ENCODE measurements at regions not wholly inside any gene's neighbourhood (a gene's known extent, or its start where the extent isn't known, plus 50 kb on each side); places are given as distances from the start of the nearest gene placed in this dataset.

- Mint-ChIP-seq H3K36me3 (ENCODE audit: low read depth) (no peaks in the 10 kb centered on the region), H3K4me1 (ENCODE audit: low read depth) (no peaks in the 10 kb centered on the region), H3K4me3 (no peak overlapping the region), H3K27ac (no peak overlapping the region), H3K27me3 (ENCODE audit: low read depth) (no peaks in the 10 kb centered on the region), H3K9me3 (ENCODE audit: insufficient read depth) (no peaks in the 10 kb centered on the region)
- POLR2A ChIA-PET, result no interaction called here
- CTCF ChIA-PET, result no interaction called here
- no peak for DNase-seq
- no peak for ATAC-seq
These were observed 141.6 kb upstream of the AVPR1A start for GRCh38 chr12:63292471-63293221.

- CTCF ChIA-PET, result interaction anchor here (0.9 kb wide), 1 partner anchor 125 kb away, joined by 3 read pairs; no protein-coding TSS in a partner anchor
- ATAC-seq (no peak), DNase-seq (peak; percentile 28)
- H3K36me3 Mint-ChIP-seq (ENCODE audit: low read depth), result no peaks in the 10 kb centered on the region
- POLR2A ChIA-PET, result no interaction called here
- H3K4me3 Mint-ChIP-seq, result no peak overlapping the region
- H3K4me1 Mint-ChIP-seq (ENCODE audit: low read depth), result no peaks in the 10 kb centered on the region
- H3K9me3 Mint-ChIP-seq (ENCODE audit: insufficient read depth), result no peaks in the 10 kb centered on the region
- H3K27me3 Mint-ChIP-seq (ENCODE audit: low read depth), result no peaks in the 10 kb centered on the region
- H3K27ac Mint-ChIP-seq, result no peak overlapping the region
These were observed 125.8 kb upstream of the AVPR1A start for GRCh38 chr12:63276537-63277365.

- POLR2A ChIA-PET, result no interaction called here
- no peaks in the 10 kb centered on the region for H3K27me3 Mint-ChIP-seq (ENCODE audit: low read depth)
- H3K4me1 Mint-ChIP-seq (ENCODE audit: low read depth), result no peaks in the 10 kb centered on the region
- CTCF ChIA-PET, result no interaction called here
- H3K36me3 Mint-ChIP-seq (ENCODE audit: low read depth), result no peaks in the 10 kb centered on the region
- H3K4me3 Mint-ChIP-seq, result no peak overlapping the region
- no peak overlapping the region for H3K27ac Mint-ChIP-seq
- peaks cover 18% of the 10 kb centered on the region for H3K9me3 Mint-ChIP-seq (ENCODE audit: insufficient read depth)
- DNase-seq, result no peak
- ATAC-seq, result no peak
These were observed 116.0 kb upstream of the AVPR1A start for GRCh38 chr12:63266988-63267387.

- ChIA-PET CTCF (no interaction called here), POLR2A (no interaction called here)
- no peaks in the 10 kb centered on the region for H3K27me3 Mint-ChIP-seq (ENCODE audit: low read depth)
- H3K27ac Mint-ChIP-seq, result no peak overlapping the region
- H3K4me3 Mint-ChIP-seq, result no peak overlapping the region
- no peak for ATAC-seq
- no peaks in the 10 kb centered on the region for H3K4me1 Mint-ChIP-seq (ENCODE audit: low read depth)
- H3K9me3 Mint-ChIP-seq (ENCODE audit: insufficient read depth), result peaks cover 18% of the 10 kb centered on the region
- DNase-seq, result no peak
- H3K36me3 Mint-ChIP-seq (ENCODE audit: low read depth), result no peaks in the 10 kb centered on the region
These were observed 113.6 kb upstream of the AVPR1A start for GRCh38 chr12:63264629-63265028.

GRCh38 chr12:63250486-63250885 is 99.5 kb upstream of the AVPR1A start:
- ATAC-seq (no peak), DNase-seq (no peak)
- CTCF ChIA-PET, result no interaction called here
- Mint-ChIP-seq H3K4me3 (no peak overlapping the region), H3K27ac (no peak overlapping the region), H3K36me3 (ENCODE audit: low read depth) (no peaks in the 10 kb centered on the region), H3K4me1 (ENCODE audit: low read depth) (no peaks in the 10 kb centered on the region), H3K27me3 (ENCODE audit: low read depth) (no peaks in the 10 kb centered on the region), H3K9me3 (ENCODE audit: insufficient read depth) (no peaks in the 10 kb centered on the region)
- POLR2A ChIA-PET, result no interaction called here

- no peaks in the 10 kb centered on the region for H3K36me3 Mint-ChIP-seq (ENCODE audit: low read depth)
- H3K27me3 Mint-ChIP-seq (ENCODE audit: low read depth), result no peaks in the 10 kb centered on the region
- H3K27ac Mint-ChIP-seq, result no peak overlapping the region
- no peaks in the 10 kb centered on the region for H3K4me1 Mint-ChIP-seq (ENCODE audit: low read depth)
- no peak for ATAC-seq
- ChIA-PET POLR2A (no interaction called here), CTCF (no interaction called here)
- H3K4me3 Mint-ChIP-seq, result no peak overlapping the region
- DNase-seq, result no peak
- peaks cover 4% of the 10 kb centered on the region for H3K9me3 Mint-ChIP-seq (ENCODE audit: insufficient read depth)
These were observed 87.9 kb upstream of the AVPR1A start for GRCh38 chr12:63238892-63239291.

GRCh38 chr12:63232896-63233295 is 81.9 kb upstream of the AVPR1A start:
- CTCF ChIA-PET, result no interaction called here
- H3K4me1 Mint-ChIP-seq (ENCODE audit: low read depth), result no peaks in the 10 kb centered on the region
- H3K36me3 Mint-ChIP-seq (ENCODE audit: low read depth), result no peaks in the 10 kb centered on the region
- no peaks in the 10 kb centered on the region for H3K9me3 Mint-ChIP-seq (ENCODE audit: insufficient read depth)
- H3K27ac Mint-ChIP-seq, result no peak overlapping the region
- ATAC-seq (no peak), DNase-seq (no peak)
- no peaks in the 10 kb centered on the region for H3K27me3 Mint-ChIP-seq (ENCODE audit: low read depth)
- POLR2A ChIA-PET, result no interaction called here
- no peak overlapping the region for H3K4me3 Mint-ChIP-seq

- H3K4me1 Mint-ChIP-seq (ENCODE audit: low read depth), result no peaks in the 10 kb centered on the region
- ATAC-seq, result no peak
These were observed 77.9 kb upstream of the AVPR1A start for GRCh38 chr12:63228853-63229252.

GRCh38 chr12:63226792-63227463 is 75.9 kb upstream of the AVPR1A start:
- Mint-ChIP-seq H3K9me3 (ENCODE audit: insufficient read depth) (no peaks in the 10 kb centered on the region), H3K4me1 (ENCODE audit: low read depth) (no peaks in the 10 kb centered on the region), H3K27ac (no peak overlapping the region), H3K27me3 (ENCODE audit: low read depth) (no peaks in the 10 kb centered on the region), H3K4me3 (no peak overlapping the region), H3K36me3 (ENCODE audit: low read depth) (no peaks in the 10 kb centered on the region)
- no peak for DNase-seq
- no peak for ATAC-seq
- POLR2A ChIA-PET, result no interaction called here
- CTCF ChIA-PET, result no interaction called here

More at GRCh38 chr12:63228853-63229252, 77.9 kb upstream of the AVPR1A start:
- DNase-seq, result no peak
- Mint-ChIP-seq H3K27me3 (ENCODE audit: low read depth) (no peaks in the 10 kb centered on the region), H3K27ac (no peak overlapping the region), H3K9me3 (ENCODE audit: insufficient read depth) (no peaks in the 10 kb centered on the region), H3K4me3 (no peak overlapping the region), H3K36me3 (ENCODE audit: low read depth) (no peaks in the 10 kb centered on the region)
- POLR2A ChIA-PET, result no interaction called here
- CTCF ChIA-PET, result no interaction called here

- Mint-ChIP-seq H3K36me3 (ENCODE audit: low read depth) (no peaks in the 10 kb centered on the region), H3K27ac (no peak overlapping the region), H3K4me3 (no peak overlapping the region), H3K4me1 (ENCODE audit: low read depth) (no peaks in the 10 kb centered on the region), H3K27me3 (ENCODE audit: low read depth) (no peaks in the 10 kb centered on the region), H3K9me3 (ENCODE audit: insufficient read depth) (no peaks in the 10 kb centered on the region)
- ChIA-PET CTCF (no interaction called here), POLR2A (no interaction called here)
- ATAC-seq (no peak), DNase-seq (no peak)
These were observed 73.4 kb upstream of the AVPR1A start for GRCh38 chr12:63224396-63224795.

GRCh38 chr12:63223128-63223527 is 72.1 kb upstream of the AVPR1A start:
- ChIA-PET POLR2A (no interaction called here), CTCF (no interaction called here)
- no peaks in the 10 kb centered on the region for H3K36me3 Mint-ChIP-seq (ENCODE audit: low read depth)
- DNase-seq (no peak), ATAC-seq (no peak)
- H3K27me3 Mint-ChIP-seq (ENCODE audit: low read depth), result no peaks in the 10 kb centered on the region
- no peaks in the 10 kb centered on the region for H3K4me1 Mint-ChIP-seq (ENCODE audit: low read depth)
- no peak overlapping the region for H3K27ac Mint-ChIP-seq
- H3K9me3 Mint-ChIP-seq (ENCODE audit: insufficient read depth), result no peaks in the 10 kb centered on the region
- H3K4me3 Mint-ChIP-seq, result no peak overlapping the region

- CTCF ChIA-PET, result no interaction called here
- no peak overlapping the region for H3K4me3 Mint-ChIP-seq
- no peaks in the 10 kb centered on the region for H3K4me1 Mint-ChIP-seq (ENCODE audit: low read depth)
- H3K27me3 Mint-ChIP-seq (ENCODE audit: low read depth), result no peaks in the 10 kb centered on the region
- H3K9me3 Mint-ChIP-seq (ENCODE audit: insufficient read depth), result no peaks in the 10 kb centered on the region
- no peaks in the 10 kb centered on the region for H3K36me3 Mint-ChIP-seq (ENCODE audit: low read depth)
- DNase-seq (no peak), ATAC-seq (no peak)
- no peak overlapping the region for H3K27ac Mint-ChIP-seq
- POLR2A ChIA-PET, result no interaction called here
These were observed 71.6 kb upstream of the AVPR1A start for GRCh38 chr12:63222582-63222981.
